K562 (cell line): ENCODE measurements at regions not wholly inside any gene's neighbourhood (a gene's known extent, or its start where the extent isn't known, plus 50 kb on each side); places are given as distances from the start of the nearest gene placed in this dataset.

Experiments
- ATF4 ChIP-seq: fragments of 450-650 bp; formaldehyde crosslinking; IDR thresholded peaks from 2 replicates; pipeline ENCODE4 v1.4.0; 2022; ENCODE audit warnings: mild to moderate bottlenecking, moderate library complexity
- ELF1 ChIP-seq: fragments of 200-800 bp; sonication (Bioruptor generic); IDR thresholded peaks from 2 replicates; pipeline ENCODE4 v1.6.1; 2016; ENCODE audit warnings: missing genetic modification characterization, missing compliant biosample characterization
- FIP1L1 ChIP-seq: fragments of 200-400 bp; formaldehyde crosslinking; IDR thresholded peaks from 2 replicates; pipeline ENCODE4 v1.6.1; 2018; ENCODE audit warnings: mild to moderate bottlenecking, low read depth, low read length; ENCODE audit not compliant: poor library complexity, severe bottlenecking
- FOXK1 ChIP-seq: sonication (generic); formaldehyde crosslinking; IDR thresholded peaks from 2 replicates; pipeline ENCODE4 v1.8.0; 2022; ENCODE audit warnings: missing genetic modification reagents, mild to moderate bottlenecking, borderline replicate concordance
- HMGN3 ChIP-seq: IDR thresholded peaks from 2 replicates; pipeline ENCODE4 v1.6.1; 2011; ENCODE audit warnings: borderline replicate concordance, low read depth, mild to moderate bottlenecking, mixed read lengths, low read length; ENCODE audit not compliant: insufficient read length; ENCODE audit errors: extremely low read depth
- MAFK ChIP-seq: IDR thresholded peaks from 2 replicates; pipeline ENCODE4 v1.6.1; 2011; ENCODE audit warnings: low read length, improper control_type of control experiment
- MEF2A ChIP-seq: IDR thresholded peaks from 2 replicates; pipeline ENCODE4 v1.6.1; 2011; ENCODE audit warnings: low read depth, mild to moderate bottlenecking, low read length, moderate library complexity; ENCODE audit not compliant: control insufficient read depth
- NFRKB ChIP-seq: fragments of 450-650 bp; IDR thresholded peaks from 2 replicates; pipeline ENCODE4 v1.6.1; 2016; ENCODE audit warnings: low read depth
- NONO ChIP-seq, 2 experiments: fragments of 200-400 bp in 1 of 2; fragments of 450-650 bp in 1 of 2; formaldehyde crosslinking in 1 of 2; IDR thresholded peaks; 2 replicates each; pipeline ENCODE4 v1.6.1; 2017; ENCODE audit warnings: low read depth in 2 of 2, mild to moderate bottlenecking in 2 of 2, moderate library complexity in 2 of 2, low read length in 1 of 2
- PATZ1 ChIP-seq: fragments of 250-450 bp; sonication (Bioruptor Pico); IDR thresholded peaks from 2 replicates; pipeline ENCODE4 v1.5.0; 2020; ENCODE audit warnings: mild to moderate bottlenecking, borderline replicate concordance
- PCBP2 ChIP-seq: fragments of 200-400 bp; formaldehyde crosslinking; IDR thresholded peaks from 2 replicates; pipeline ENCODE4 v1.6.1; 2018; ENCODE audit warnings: low read length, low read depth, mild to moderate bottlenecking, moderate library complexity; ENCODE audit not compliant: poor library complexity, severe bottlenecking
- RAD51 ChIP-seq: fragments of 450-650 bp; IDR thresholded peaks from 2 replicates; pipeline ENCODE4 v1.7.1; 2016; ENCODE audit warnings: low read depth, mild to moderate bottlenecking, borderline replicate concordance
- SRSF7 ChIP-seq: fragments of 200-400 bp; formaldehyde crosslinking; optimal IDR thresholded peaks from 2 replicates; pipeline ENCODE3; 2017; ENCODE audit warnings: mild to moderate bottlenecking, low read depth, low read length
- TAF7 ChIP-seq: fragments of 450-650 bp; IDR thresholded peaks from 2 replicates; pipeline ENCODE4 v1.6.1; 2016; ENCODE audit warnings: missing genetic modification characterization, missing compliant biosample characterization
- TSC22D4 ChIP-seq: fragments of 450-650 bp; IDR thresholded peaks from 2 replicates; pipeline ENCODE4 v1.6.1; 2016; ENCODE audit warnings: missing genetic modification characterization, missing biosample characterization, control low read depth
- ZFPM2 ChIP-seq: fragments of 250-450 bp; sonication (Bioruptor Pico); IDR thresholded peaks from 2 replicates; pipeline ENCODE4 v1.5.1; 2022; ENCODE audit warnings: mild to moderate bottlenecking
- ZNF174 ChIP-seq: fragments of 250-450 bp; sonication (Bioruptor Pico); IDR thresholded peaks from 2 replicates; pipeline ENCODE4 v1.4.0; 2020; ENCODE audit warnings: mild to moderate bottlenecking
- ZNF175 ChIP-seq: fragments of 200-800 bp; sonication (Bioruptor generic); IDR thresholded peaks from 2 replicates; pipeline ENCODE4 v1.6.1; 2016; ENCODE audit warnings: low read depth, mild to moderate bottlenecking, missing genetic modification characterization, missing compliant biosample characterization
- ZNF354B ChIP-seq: fragments of 250-450 bp; sonication (Bioruptor Pico); IDR thresholded peaks from 2 replicates; pipeline ENCODE4 v1.4.0; 2020
- ZNF395 ChIP-seq: fragments of 200-800 bp; sonication (Bioruptor generic); IDR thresholded peaks from 2 replicates; pipeline ENCODE4 v1.6.1; 2017; ENCODE audit warnings: missing genetic modification characterization, missing compliant biosample characterization
- ZNF561 ChIP-seq: fragments of 450-650 bp; formaldehyde crosslinking; conservative IDR thresholded peaks from 2 replicates; pipeline ENCODE4 v1.4.0; 2020; ENCODE audit warnings: mild to moderate bottlenecking, moderate library complexity
- ZNF586 ChIP-seq: fragments of 450-650 bp; formaldehyde crosslinking; conservative IDR thresholded peaks from 2 replicates; pipeline ENCODE4 v1.4.0; 2020; ENCODE audit warnings: mild to moderate bottlenecking, moderate library complexity
- ZSCAN32 ChIP-seq: fragments of 450-650 bp; formaldehyde crosslinking; IDR thresholded peaks from 2 replicates; pipeline ENCODE4 v1.4.0; 2020; ENCODE audit warnings: mild to moderate bottlenecking, moderate library complexity
- TF ChIP-seq, protein P1 (sequence below): fragments of 450-650 bp; formaldehyde crosslinking; IDR thresholded peaks from 2 replicates; pipeline ENCODE4 v1.4.0; 2022; ENCODE audit warnings: missing genetic modification characterization

DNA sequence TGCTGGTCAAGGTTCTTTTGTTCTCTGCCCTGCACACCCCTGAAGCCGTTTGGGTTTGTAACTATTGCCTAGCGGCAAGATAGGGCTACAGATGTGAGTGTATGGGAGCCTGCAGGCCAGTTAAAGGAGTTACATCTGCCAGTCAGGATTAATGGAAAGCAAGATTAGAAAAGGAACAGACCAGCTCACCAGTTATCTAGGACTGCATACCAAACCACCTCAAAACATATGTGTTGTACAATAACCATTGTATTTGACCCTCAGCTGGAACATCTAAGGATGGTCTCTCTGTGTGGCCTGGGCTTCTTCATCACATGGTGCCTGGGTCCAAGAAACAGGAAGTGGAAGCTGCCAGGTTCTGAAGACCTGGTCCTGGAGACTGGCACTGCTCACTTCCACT is 52.5 kb upstream of the FBXO28 start (continued):
- TF ChIP-seq ATF4 (CRISPR knock-in tag), result no peak; the same call in 1 of the 2 replicates
- no peak for TF ChIP-seq PCBP2
- TF ChIP-seq ZFPM2, result no peak
- TF ChIP-seq ZSCAN32 (CRISPR knock-in tag), result no peak
- TF ChIP-seq ZNF395 (CRISPR knock-in tag), result peak; percentile 80; the same call in 1 of the 2 replicates
- peak; percentile 64 for TF ChIP-seq ELF1 (tag)
- TF ChIP-seq SRSF7, result no peak
- TF ChIP-seq ZNF586, result no peak
- no peak for TF ChIP-seq FOXK1 (CRISPR knock-in tag)
- TF ChIP-seq, protein P1, sequence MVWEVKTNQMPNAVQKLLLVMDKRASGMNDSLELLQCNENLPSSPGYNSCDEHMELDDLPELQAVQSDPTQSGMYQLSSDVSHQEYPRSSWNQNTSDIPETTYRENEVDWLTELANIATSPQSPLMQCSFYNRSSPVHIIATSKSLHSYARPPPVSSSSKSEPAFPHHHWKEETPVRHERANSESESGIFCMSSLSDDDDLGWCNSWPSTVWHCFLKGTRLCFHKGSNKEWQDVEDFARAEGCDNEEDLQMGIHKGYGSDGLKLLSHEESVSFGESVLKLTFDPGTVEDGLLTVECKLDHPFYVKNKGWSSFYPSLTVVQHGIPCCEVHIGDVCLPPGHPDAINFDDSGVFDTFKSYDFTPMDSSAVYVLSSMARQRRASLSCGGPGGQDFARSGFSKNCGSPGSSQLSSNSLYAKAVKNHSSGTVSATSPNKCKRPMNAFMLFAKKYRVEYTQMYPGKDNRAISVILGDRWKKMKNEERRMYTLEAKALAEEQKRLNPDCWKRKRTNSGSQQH (CRISPR knock-in tag), result no peak
- TF ChIP-seq FIP1L1, result no peak
- TF ChIP-seq NONO (IDR thresholded peaks at IDR 0.05; ENCODE audit: low read depth in 2 of 2, low read length in 1 of 2), result no peak
- TF ChIP-seq MAFK, result no peak
- no peak for TF ChIP-seq TSC22D4
- no peak for TF ChIP-seq MEF2A
- 0 out of 2 replicates have a peak, but pooled peaks have one; percentile 7 for TF ChIP-seq RAD51
- TF ChIP-seq ZNF174 (CRISPR knock-in tag), result no peak
- TF ChIP-seq ZNF175, result no peak
- TF ChIP-seq ZNF561, result no peak
- TF ChIP-seq TAF7, result no peak
- TF ChIP-seq NFRKB, result no peak
- no peak for TF ChIP-seq HMGN3
- TF ChIP-seq PATZ1 (CRISPR knock-in tag), result no peak
- no peak for TF ChIP-seq ZNF354B
